NCI-H2081 treated with DMSO at 0.1 percent for 48 hours (cell line): ENCODE measurements at regions not wholly inside any gene's neighbourhood (a gene's known extent, or its start where the extent isn't known, plus 50 kb on each side); places are given as distances from the start of the nearest gene placed in this dataset.

Source experiments
- DNase-seq: peaks from one replicate; lab custom pipeline; 2025; lab: John Stamatoyannopoulos, UW

GRCh38 chr22:47394504-47395440 lies 632.3 kb downstream of the TBC1D22A start:
- no peak for DNase-seq

- DNase-seq = no peak
Measured at GRCh38 chr22:47393191-47393590, 630.7 kb downstream of the TBC1D22A start.

- no peak for DNase-seq
Measured at GRCh38 chr22:47392729-47393128, 630.3 kb downstream of the TBC1D22A start.

GRCh38 chr22:47392054-47392347 lies 629.6 kb downstream of the TBC1D22A start:
- no peak for DNase-seq

DNA sequence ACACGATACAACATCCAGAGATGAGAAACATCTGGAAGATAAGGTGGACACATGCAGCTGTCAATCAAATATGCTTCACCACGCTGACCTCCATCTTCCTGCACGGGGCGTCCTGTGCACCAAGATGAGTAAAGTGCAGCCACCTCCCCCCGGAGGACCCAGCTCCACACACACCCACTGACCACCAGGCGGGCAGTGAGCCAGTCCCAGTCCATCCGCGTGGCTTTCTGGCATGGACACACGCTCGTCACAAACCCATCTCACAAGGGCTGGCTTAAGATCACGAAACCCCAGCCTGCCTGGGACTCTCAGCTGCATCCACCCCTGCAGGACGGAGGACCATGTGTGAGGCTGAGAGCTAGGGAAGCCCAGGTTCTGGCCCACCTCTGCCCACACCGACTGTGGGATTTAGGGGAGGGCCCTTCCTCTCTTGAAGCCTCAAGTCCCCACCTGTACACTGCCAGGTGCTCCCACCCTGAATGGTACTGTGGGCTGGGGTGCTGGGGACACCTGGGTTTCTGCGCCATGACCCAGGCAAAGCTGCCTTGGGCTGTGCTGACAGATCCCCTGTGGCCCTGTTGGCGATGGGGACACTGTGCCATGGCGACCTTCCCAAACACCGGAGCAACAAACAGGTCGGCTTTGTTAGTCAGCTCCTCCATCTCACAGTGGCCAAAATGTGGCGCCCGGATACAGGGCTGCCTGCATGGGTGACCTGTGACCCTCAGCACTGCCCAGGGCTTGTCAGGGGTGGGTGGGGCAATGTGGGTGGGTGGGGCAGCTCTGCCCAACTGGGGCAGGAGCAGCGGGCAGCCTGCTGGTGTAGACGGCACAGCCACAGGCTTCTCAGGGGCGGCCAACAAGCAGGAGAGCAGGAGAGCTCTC lies 629.0 kb downstream of the TBC1D22A start:
- DNase-seq = no peak

GRCh38 chr22:47390026-47390970 lies 627.8 kb downstream of the TBC1D22A start:
- DNase-seq = no peak

GRCh38 chr22:47389201-47389600 lies 626.8 kb downstream of the TBC1D22A start:
- DNase-seq = no peak

- DNase-seq = no peak
Measured at GRCh38 chr22:47388778-47389177, 626.3 kb downstream of the TBC1D22A start.

DNA sequence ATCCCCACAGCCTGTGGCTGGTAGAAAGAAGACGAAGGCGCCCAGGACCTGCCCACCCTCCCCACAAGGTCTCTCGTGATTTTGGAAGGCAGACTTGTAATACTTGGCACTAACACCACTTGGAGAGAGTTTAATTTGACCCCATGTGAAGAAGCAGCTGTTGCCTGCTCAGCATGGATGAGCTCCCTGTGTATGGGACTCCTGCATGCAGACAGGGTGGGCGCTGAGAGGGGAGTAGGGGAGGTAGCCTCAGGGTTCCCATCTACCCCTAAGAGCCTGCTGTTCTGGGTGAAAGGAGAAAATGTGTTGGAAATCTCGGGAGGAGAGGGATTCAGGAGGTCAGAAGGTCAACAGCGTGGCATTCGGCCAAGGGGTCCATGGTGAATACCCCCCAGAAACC lies 625.9 kb downstream of the TBC1D22A start:
- no peak for DNase-seq

DNA sequence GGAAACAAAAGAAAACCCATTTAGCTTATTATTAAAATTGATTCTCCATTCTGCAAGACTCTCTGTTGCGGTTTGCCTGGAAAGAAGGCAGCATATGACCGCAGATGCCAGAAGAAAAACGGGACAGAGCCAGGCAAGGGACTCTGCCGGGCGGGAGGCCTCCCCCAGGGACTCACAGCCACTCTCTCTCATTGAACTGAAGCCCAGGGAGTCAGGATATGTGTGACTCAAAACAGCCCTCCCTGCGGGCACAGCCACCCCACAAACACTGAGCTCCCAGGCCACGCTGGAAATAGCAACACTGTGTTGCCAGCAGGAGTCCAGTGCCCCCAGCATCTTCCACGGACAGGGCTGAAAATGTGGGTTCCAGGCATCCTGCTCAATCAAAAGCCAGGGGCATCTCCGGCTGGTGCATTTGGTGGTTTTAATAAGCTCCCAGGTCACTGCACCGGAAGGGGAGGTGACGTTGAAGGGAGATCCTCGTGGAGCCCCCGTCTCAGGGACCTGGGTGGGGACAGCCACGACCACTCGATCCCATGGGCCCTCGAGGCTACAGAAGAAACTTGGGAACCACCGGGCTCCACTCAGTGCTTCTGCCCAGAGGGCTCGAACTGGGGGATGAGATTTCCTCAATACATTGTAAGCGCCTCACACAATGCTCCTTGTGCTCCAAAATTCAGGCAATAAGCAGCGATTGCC lies 624.5 kb downstream of the TBC1D22A start:
- DNase-seq = no peak

DNA sequence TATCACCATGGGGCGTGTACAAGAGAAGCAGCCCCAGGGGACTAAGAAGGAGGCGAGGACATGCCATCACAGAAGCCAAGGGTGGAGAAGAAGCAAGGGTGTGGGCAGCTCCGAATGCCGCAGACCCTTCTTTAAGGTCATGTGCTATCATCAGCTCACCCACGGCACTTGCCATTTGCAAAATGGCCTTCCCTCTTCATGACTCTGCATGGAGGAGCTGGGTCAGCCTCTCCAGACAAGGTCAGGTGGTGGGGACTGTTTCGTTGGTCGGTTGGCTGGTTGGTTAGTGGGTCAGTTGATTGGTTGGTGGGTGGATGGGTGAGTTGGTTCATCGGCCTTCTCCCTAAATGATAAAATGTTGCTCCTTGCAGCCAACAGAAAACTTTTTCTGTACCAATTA lies 622.5 kb downstream of the TBC1D22A start:
- DNase-seq = no peak

DNA sequence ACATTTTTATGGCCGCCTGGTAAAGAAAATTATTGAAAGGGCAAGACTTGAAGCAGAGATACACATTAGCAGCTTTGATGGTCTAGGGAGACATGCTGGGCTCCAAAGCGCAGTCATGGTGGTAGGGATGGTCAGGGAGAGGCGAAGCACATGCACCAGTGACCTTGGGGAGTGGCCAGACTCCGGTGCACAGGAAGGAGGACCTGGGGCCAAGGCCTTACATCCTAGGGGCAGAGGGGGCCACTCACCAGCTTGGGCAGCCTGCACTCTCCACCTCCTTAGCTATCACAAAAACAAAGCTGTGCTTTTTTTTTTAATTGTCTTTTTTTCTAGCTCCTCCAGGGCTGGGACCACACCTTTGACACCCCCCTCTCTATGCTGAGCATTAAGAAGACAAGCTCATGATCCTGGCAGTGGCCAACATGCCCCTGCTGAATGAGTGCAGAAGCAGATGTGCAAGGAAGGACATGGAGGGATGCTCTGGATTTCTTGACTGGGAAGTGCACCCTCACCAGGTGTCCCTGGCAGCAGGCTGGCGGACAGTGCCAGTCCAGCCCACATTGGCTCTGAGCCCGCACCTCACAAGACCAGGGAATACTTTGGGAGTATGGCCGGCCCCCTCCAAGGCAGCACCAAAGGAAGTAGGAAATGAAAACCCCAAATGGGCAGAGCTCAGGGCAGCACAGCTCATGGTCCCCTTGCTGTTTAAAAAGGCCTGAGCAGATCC lies 619.9 kb downstream of the TBC1D22A start:
- DNase-seq = no peak

DNA sequence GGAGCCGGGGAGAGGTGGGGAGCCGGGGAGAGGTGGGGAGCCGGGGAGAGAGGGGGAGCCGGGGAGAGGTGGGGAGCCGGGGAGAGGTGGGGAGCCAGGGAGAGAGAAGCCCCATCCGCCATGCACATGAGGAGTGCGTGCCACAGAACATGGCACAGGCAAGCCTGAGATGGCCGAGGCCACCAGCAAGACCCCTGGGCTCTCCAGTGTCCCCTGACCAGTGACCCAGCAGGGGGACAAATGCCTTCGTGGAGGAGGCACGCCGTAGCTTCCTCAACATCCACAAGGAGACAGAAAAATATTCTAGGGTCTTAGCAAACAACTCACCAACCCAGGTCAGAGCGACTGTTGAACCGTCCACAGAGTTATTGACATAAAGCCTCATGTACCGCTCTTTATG lies 618.8 kb downstream of the TBC1D22A start:
- no peak for DNase-seq

DNA sequence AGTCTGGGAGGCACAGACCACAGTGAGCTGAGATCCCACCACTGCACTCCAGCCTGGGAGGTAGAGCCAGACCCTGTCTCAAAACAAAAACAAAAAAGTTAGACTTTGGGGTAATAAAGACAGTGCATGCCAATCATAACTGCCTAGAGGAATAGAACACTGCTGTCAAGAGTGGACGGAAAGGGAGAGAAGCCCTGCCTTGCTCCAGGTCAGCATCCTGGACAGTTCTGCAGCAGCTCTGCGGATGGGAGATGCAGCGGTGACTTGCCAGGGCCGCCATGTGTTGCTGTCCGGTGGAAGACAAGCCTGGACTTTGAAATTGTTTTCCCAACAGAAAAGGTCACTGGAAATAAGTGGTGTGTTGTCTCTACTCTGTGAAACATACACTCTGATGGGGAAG lies 618.2 kb downstream of the TBC1D22A start:
- no peak for DNase-seq

GRCh38 chr22:47379037-47379436 lies 616.6 kb downstream of the TBC1D22A start:
- no peak for DNase-seq

- no peak for DNase-seq
Measured at GRCh38 chr22:47377926-47378560, 615.6 kb downstream of the TBC1D22A start.

GRCh38 chr22:47376901-47377505 lies 614.6 kb downstream of the TBC1D22A start:
- no peak for DNase-seq

- no peak for DNase-seq
Measured at GRCh38 chr22:47376322-47376700, 613.9 kb downstream of the TBC1D22A start.

GRCh38 chr22:47375621-47376321 lies 613.3 kb downstream of the TBC1D22A start:
- no peak for DNase-seq
